HG03095 (cell line): ENCODE measurements at regions not wholly inside any gene's neighbourhood (a gene's known extent, or its start where the extent isn't known, plus 50 kb on each side); places are given as distances from the start of the nearest gene placed in this dataset.

Experiments used
- ATAC-seq: cut with Tn5 transposase; IDR thresholded peaks from one replicate; pipeline ENCODE4 v1.9.1; 2021; ENCODE audit warnings: moderate library complexity; ENCODE audit not compliant: unreplicated experiment

DNA sequence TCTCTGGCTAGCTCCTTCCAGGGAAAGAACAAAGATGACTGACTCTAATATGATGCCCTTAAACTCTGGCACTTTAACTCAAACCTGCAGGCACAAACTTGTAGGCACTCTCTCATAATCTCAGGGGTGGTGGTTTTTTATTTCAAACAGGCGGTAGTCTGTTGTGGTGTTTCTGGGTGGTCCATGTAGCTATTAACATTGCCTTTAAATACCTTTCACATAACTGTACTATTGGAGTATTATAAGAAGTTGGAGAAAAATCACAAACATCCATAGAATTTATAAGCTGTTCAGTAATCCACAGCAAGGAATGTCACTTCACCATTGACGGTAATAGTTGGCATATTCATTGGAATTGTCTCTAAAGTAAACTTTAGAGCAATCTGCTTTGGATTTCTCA is 204.2 kb upstream of the PDE5A start:
- ATAC-seq, result no peak

DNA sequence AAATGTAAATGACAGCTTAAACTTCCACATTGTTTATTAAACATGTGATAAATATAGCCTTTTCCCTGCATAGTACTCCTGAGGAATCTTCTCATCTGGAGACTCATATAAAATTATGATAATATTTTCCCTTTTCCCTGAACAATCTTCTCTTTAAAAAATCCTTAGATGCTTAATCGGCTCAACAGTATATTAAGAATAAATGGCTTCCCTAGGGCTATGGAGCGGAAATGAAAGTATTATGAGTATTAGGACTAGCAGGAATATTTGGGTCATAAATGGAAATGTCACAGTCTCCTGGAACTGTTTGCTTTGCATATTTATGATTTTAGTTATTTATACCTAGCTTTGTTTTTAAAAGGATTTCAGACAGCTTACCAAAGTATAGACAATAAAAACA is 200.7 kb upstream of the PDE5A start:
- no peak for ATAC-seq

DNA sequence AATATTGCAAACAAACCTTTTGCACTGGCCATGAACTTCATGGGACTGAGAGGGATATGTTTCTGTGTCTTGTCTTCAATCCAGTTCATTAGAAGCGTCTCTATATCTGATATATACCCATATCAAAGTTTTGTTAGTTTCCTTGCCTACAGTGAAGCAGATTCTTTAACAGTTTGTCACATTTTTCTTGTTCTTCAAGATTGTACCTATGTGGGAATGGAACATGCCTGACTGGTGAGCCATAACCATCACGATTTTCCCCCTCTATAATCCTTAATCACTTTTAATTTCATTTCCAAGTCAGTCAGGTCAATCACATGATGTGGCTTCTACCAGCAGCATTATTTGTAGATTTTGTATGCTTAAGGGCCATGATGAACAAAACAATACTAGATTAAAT is 197.1 kb upstream of the PDE5A start:
- no peak for ATAC-seq

DNA sequence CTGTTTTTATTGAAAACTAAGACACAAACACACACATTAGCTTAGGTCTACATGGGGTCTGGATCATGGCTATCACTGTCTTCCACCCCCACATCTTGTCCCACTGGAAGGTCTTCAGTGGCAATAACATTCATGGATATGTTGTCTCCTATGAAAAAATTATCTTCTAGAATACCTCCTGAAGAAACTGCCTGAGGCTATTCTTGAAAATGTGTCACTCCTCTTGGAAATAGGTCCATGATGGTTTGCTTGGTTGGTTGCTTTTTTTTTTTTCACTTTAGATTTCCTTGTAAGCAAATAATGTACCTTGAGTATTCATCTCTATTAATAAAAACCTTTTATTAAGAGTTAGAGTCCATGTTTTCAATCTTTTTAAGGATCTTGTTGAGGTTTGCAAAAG is 195.3 kb upstream of the PDE5A start:
- no peak for ATAC-seq

DNA sequence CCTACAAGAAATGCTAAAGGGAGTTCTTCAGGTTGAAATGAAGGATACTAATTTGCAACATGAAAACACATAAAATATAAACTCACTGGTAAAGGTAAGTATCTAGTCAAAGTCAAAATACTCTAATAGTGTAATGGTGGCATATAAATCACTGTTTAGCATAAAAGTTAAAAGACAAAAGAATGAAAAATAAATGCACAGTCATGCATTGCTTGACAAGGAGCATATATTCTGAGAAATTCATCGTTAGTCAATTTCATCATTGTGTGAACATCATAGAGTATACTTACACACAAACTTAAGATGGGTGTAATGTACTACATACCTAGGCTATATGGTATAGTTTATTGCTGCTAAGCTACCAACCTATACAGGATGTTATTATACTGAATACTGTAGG is 194.4 kb upstream of the PDE5A start:
- no peak for ATAC-seq

DNA sequence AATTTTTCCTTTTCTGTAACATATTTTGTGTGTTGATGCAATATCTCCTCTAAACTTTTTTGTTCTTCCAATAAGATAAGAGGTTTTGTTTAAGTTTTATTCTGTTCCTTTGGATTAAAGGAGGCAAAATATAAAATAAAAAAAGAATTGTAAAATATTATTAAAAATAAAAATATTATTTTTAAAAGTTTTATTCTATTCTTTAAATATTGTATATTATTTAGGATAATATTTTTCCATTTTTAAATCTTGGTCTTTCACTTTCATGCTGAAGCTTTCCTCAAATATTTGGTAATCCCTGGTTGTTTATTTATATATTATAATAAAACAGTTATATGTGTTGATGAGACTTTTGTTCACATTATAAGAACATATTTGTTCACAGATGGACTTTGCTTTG is 187.9 kb upstream of the PDE5A start:
- ATAC-seq, result no peak

DNA sequence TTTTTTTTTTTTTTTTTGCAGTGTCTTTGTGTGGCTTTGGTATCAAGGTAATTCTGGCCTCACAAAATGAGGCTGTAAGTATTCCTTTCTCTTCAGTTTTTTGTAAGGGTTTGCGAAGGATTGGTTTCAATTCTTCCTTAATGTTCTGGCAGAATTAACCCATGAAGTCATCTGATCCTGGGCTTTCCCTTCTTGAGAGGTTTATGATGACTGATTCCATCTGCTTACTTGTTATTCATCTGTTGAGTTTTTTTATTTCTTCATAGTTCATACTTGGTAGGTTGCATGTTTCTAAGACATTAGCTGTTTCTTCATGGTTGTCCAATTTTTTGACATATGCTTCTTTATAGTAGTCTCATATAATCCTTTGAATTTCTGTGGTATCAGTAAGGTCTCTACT is 181.4 kb upstream of the PDE5A start:
- ATAC-seq, result no peak

DNA sequence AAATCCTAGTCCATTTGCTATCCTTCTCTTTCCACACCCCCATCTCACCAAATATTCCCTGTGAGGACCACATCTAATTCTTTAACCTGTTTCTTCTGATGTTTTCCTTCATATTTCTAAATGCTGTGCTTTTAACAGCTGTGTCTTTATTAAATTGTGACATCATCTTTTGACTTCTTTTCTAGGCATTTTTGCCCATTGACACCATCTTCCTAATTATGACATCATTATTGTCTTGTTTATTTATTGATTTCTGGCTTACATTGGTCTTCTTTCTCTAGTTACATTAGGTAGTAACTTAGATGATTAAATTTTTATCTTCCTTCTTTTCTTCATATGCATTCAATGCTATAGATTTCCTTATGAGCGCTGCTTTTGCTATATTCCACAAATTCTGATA is 175.8 kb upstream of the PDE5A start:
- ATAC-seq, result no peak

DNA sequence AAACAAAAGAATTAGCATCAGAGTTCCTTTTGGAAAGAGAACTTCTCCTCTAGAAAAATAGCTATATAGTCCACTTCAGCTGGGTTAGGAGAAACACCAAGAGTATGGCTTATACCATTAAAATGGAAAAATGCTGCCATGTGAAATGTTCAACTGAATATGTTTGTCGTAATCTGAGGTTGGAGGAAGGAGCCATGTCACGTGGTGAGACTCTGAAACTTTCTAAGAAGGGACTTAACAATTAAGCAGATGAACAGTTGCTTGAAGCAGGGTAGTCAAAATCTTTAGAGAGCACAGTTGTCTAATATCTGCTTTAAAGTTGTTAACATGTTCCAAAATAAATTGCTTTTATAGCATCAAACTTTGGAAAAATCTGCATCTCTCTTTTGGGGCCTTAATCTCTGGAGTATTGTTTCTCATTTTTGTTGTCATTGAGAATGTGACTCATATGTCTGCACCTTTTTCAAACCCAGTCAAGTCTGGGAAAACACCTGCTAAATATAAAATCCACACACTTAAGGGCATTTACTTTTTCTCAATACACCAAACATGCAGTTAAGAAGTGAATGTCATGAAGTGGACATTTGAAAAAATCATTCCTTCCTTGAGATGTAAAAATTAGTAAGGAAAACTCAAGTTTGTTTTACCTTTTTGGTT is 168.8 kb upstream of the PDE5A start:
- ATAC-seq, result no peak

DNA sequence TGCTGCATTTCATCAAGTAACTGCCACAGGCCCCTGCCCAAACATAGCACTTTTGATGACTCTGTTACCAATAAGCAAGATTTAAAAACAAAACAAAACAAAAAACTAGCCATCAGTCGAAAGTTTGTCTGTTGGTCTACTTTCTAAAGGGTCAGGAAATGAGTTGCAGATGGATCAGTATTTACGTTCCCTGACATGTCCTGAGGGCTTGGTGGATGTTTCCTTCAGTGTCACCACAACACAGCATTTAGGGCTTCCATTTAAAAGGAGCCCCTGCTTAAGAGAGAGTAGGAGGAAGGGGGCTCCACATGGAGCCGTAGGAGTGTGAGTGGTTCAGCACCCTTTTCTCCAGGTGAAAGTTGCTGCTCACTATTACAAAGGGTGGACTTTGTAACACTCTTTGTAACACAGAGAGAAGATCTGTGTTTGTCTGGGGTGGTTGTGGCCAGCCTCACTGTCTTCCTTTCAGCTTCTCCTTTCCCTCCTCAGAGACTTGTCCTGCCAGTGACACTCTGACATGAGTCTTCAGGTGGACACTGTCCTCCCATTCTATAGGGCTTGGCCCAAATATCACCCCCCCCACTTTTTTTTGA is 167.5 kb upstream of the PDE5A start:
- ATAC-seq, result no peak

DNA sequence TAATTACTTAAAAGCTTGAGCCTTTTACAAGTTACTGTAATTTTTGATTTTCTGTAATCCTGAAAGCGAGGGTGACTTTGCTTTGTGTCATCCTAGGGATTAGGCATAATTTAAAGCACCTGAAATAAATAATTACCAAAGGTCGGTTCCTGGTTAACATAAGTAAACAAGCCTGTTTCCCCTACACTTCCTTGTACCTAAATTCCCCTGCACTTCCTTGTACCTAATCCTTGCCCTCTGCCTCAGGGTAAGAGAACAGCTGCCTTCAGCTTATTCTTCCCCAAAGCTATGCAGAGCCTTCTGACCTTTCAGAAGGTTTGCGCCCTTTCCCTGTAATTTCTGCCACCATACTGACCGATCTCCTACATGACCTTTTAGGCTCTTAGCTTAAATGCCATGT is 166.1 kb upstream of the PDE5A start:
- ATAC-seq, result no peak

DNA sequence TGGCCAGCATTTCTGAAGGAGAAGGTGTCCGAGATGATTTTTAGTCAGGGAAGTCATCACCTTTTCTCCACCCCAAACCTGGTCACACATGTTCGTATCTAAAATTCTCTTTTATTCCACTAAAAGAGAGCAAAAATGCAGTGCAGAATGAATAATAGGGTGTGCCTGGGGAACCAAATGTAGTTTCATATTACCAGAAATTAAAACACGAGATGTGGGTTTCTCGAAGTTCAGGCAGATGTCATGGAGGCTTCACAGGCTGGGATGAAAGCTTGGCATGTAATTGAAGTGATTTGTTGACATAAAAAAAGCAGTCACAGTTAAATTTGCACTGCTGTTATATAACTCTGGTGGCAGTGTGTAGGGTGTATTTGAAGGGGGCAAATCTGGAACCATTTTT is 165.5 kb upstream of the PDE5A start:
- ATAC-seq, result no peak

DNA sequence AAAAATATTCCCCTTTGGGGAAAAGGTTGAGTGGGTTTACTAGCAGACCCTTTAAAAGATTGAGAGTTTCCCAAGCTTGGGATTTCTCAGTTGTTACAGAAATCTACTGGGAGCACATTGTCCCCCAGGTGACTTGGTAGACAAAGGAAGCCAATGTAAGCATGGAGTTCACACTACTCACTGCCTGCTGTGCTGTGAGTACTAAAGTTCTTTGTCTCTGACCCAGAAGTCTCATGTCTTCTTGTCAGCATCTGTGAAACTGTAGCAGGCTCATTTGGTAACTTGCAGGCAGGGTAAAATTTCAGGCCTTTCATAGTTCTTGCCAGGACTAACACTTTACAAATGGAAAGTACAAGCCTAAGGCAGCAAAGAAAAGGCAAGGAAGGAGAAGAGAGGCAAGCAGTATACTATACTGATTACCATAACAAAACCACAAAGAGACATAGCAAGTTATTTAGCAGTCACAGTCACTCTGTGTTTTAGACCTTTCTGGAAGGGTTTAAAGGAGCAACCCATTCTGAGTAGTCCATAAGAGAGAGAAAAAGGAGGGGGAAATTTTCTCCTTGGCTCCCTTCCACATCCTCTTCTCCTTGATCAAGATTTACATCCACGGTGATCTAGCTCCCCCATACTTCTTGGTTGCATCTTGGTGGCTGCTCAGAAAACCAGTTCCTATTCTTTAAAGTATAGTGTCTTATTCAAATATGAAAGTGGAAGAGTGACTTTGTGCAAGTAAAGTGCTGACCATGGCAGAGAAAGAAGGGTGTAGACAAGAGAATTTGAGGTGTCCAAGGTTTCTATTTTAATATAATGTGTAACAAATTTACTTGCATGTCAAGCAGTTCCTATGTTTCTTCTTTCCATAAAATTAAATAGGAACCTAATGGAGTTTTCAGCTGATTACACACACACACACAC is 160.0 kb upstream of the PDE5A start:
- no peak for ATAC-seq

DNA sequence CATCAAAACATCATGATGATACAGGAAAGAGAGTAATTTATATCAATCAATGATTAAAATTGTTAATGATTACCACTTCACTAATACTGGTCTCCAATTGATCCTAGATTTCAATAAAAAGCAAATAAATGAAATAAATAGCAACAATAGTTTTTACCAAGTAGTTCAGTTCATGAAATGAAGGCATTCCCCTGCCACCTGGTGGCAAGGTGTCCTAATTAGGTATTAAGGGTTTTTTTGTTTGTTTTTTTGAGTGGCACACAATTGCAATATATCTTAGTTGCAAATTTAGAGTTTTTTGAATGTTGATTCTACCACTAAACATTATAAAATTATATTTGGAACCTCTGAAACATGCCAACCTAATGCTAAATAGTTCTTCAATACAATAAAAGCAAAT is 157.4 kb upstream of the PDE5A start:
- ATAC-seq, result no peak

DNA sequence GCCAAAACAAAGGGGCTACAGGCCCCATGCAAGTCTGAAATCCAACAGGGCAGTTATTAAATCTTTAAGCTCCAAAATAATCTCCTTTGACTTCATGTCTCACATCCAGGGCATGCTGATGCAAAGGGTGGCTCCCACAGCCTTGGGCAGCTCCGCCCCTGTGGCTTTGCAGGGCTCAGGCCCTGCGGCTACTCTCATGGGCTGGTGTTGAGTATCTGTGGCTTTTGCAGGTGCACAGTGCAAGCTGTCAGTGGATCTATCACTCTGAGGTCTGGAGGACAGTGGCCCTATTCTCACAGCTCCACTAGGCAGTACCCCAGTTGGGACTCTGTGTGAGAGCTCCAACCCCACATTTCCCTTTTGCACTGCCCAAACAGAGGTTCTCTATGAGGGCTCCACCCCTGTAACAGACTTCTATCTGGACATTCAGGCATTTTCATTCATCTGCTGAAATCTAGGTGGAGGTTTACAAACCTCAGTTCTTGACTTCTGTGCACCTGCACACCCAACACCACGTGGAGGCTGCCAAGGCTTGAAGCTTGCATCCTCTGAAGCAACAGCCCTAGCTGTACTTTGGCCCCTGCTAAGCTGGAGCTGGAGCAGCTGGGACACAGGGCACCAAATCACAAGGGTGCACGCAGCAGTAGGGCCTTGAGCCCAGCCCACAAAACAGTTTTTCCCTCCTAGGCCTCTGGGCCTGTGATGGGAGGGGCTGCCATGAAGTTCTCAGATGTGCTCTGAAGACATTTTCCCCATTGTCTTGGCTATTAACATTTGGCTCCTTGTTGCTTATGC is 154.8 kb upstream of the PDE5A start:
- no peak for ATAC-seq

DNA sequence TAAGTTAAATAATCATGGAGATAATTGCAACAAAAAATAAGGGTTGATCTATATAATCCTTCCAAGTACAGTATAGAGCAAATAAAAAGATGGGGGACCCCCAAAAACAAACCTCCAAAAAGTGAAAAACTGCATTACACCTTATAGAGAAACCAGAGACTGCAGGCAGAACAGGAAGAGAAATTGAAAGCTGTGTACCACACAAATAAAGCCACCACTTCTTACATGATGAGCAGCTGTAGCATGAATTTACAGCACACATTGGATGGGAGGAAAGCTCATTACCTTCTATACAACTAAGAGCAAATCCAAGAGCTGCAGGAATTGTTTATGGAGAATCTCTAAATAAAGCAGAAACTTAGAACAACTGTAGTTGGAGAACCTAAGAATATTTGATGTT is 152.4 kb upstream of the PDE5A start:
- no peak for ATAC-seq

DNA sequence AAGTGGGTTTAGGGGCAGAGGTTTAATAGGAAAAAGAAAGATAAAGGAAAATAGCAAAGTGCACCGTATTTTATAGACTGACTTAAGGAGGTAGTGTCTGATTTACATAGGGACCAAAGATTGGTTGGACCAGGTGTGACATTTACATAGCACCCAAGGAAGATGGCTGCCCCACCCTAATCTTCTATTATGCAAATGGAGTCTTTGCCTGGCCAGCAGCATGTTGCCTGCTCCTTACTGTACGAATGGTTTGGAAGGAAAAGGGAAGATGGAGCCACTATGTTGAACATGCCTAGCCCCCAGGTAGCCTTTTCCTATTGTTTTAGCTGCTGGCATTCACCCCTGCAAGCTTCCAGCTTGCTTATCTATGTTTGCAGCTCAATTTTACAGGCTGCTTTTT is 146.2 kb upstream of the PDE5A start:
- ATAC-seq, result no peak

DNA sequence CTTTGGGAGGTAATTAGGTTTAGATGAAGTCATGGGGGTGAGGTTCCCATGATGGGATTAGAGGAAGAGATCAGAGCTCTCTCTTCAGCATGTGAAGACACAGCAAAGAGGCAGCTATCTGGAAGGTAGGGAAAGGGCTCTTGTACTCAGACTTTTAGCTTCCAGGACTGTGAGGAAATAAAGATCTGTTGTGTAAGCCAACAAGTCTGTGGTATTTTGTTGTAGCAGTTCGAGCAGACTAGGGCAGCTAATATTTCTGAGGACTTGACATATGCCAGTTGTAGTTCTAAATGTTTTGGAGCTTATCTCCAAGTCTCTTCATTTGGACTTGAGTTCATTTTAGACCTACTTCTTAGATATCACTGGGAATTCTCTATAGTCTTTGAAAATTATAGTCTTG is 137.3 kb upstream of the PDE5A start:
- ATAC-seq, result no peak

DNA sequence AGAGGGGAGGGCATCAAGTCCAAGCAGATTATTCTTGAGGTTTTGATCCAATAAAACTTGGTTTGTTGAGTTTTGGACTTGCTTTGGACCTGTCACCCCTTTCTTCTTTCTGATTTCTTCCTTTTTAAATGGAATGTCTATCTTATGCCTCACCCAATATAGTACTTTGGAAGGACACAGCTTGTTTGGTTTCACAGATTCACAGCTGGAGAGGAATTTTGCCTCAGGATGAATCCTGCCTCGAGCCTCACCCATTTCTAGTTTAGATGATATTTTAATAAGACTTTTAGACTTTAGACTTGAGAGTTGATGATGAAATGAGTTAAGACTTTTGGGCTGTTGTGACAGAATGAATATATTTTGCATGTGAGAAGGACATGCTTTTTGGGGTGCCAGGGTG is 136.9 kb upstream of the PDE5A start:
- ATAC-seq, result no peak

DNA sequence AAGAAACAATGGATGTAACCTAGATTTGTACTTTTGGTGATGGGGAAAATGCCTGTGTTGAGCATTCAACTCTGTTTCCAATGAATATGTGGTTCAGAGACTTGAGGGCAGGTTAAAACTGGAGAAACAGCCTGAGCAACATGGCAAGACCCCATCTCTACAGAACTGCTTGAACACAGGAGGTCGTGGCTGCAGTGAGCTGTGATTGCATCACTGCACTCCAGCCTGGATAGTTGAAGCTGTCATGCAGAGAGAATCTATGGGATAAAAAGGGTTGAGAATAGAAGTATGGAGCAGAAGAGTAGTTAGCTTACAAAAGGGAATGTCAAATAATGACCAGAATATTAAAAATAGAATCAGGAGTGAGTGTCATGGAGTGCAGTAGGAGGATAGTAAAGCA is 134.8 kb upstream of the PDE5A start:
- no peak for ATAC-seq

DNA sequence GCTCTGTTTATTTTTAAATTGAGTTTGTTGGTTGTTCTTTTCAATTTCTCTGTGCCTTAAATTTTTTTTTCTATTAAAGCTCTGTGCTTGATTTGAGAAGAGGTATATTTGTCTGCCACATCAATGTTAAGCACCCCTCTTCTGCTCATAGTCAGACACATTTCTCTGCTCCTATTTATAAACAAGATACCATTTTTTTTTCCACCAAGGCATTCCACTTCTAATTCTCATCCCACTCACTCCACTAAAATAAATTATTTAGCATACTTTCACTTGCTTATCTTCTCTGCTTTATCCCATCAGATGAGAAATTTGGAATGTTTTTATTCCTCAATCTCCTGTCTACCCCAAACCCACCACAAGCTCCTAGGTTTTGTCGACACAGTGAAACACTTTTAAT is 127.0 kb upstream of the PDE5A start:
- no peak for ATAC-seq
